ENCODE measurements at regions not wholly inside any gene's neighbourhood (a gene's known extent, or its start where the extent isn't known, plus 50 kb on each side); places are given as distances from the start of the nearest gene placed in this dataset.

- TF ChIP-seq ZNF598 (CRISPR knock-in tag; IDR thresholded peaks at IDR 0.05; ENCODE audit: borderline replicate concordance): no peak
- TF ChIP-seq PATZ1 (CRISPR knock-in tag; IDR thresholded peaks at IDR 0.05): peak; percentile 45
- TF ChIP-seq NFATC3 (CRISPR knock-in tag; IDR thresholded peaks at IDR 0.05): no peak
- no peak for TF ChIP-seq KDM4B (CRISPR knock-in tag; IDR thresholded peaks at IDR 0.05)
- TF ChIP-seq SYNCRIP (IDR thresholded peaks at IDR 0.05; ENCODE audit: insufficient read depth, low read depth, low read length): no peak
- TF ChIP-seq ZNF501 (CRISPR knock-in tag; IDR thresholded peaks at IDR 0.05): 0 out of 2 replicates have a peak, but pooled peaks have one; percentile 18
Observed at GRCh38 chr6:40308533-40309306, 278.4 kb downstream of the LRFN2 start (continued).

GRCh38 chr6:40307712-40308111 is 279.5 kb downstream of the LRFN2 start:
- intact Hi-C loops (cut with micrococcal nuclease; ENCODE audit: unreplicated experiment): loop anchor here (10.0 kb wide), 1 partner anchor 933 kb away; no protein-coding TSS in a partner anchor
- H4K20me1 ChIP-seq (ENCODE audit: insufficient read depth, low read length): no peaks in the 10 kb centered on the region
- H3K79me2 ChIP-seq (ENCODE audit: insufficient read depth, low read length): no peaks in the 10 kb centered on the region
- no peak overlapping the region for H3K4me2 ChIP-seq (ENCODE audit: low read depth, low read length)
- CTCF ChIA-PET (ENCODE audit: low intra/inter-chr PET ratio, low total read pairs): interaction anchor here (2.3 kb wide), 1 partner anchor 326 kb away, joined by 35 read pairs; no protein-coding TSS in a partner anchor
- no peak for FAIRE-seq
- BruUV-seq (replicated peaks): no TSS peak
- DNase-seq (ENCODE audit: low spot score): no peak
- no peaks in the 10 kb centered on the region for H3K36me3 ChIP-seq (replicated peaks in 1 of 2; ENCODE audit: control insufficient read depth in 1 of 2, insufficient read depth in 2 of 2, low read length in 2 of 2)
- POLR2A ChIA-PET: no interaction called here
- H2AFZ ChIP-seq (ENCODE audit: low read length): no peak overlapping the region
- no peak overlapping the region for H3K4me3 ChIP-seq (replicated peaks in 1 of 3; ENCODE audit: insufficient read depth in 1 of 3, low read depth in 2 of 3, low read length in 3 of 3)
- in situ Hi-C loops (cut with HindIII; ENCODE audit: extremely low pct_ligation_motif_present, low pct_unique_long_range_greater_than_20kb): loop anchor here (10.0 kb wide), 1 partner anchor 443 kb away; no protein-coding TSS in a partner anchor
- no peaks in the 10 kb centered on the region for H3K9me3 ChIP-seq (ENCODE audit: low read length)
- H3K9ac ChIP-seq (ENCODE audit: insufficient read depth, low read depth, low read length): no peak overlapping the region
- H3K27me3 ChIP-seq (ENCODE audit: control insufficient read depth in 1 of 2, insufficient read depth in 2 of 2, low read length in 2 of 2): peaks cover 0 to 21% of the 10 kb centered on the region in 2 experiments; a peak in 2 of 5 replicates
- TF ChIP-seq ZNF460 (CRISPR knock-in tag; IDR thresholded peaks at IDR 0.05; ENCODE audit: borderline replicate concordance) (no peak), ZNF552 (CRISPR knock-in tag; IDR thresholded peaks at IDR 0.05; ENCODE audit: borderline replicate concordance) (no peak), ZBTB21 (CRISPR knock-in tag; IDR thresholded peaks at IDR 0.05) (no peak), TFDP1 (CRISPR knock-in tag; IDR thresholded peaks at IDR 0.05; ENCODE audit: borderline replicate concordance) (no peak)
- H3K4me1 ChIP-seq (ENCODE audit: insufficient read depth, low read length): no peaks in the 10 kb centered on the region
- ATAC-seq: no peak
- 16% methylated on average over 5 of the region's 5 CpGs for WGBS (ENCODE audit: low lambda C conversion rate)
- no peak overlapping the region for H3K27ac ChIP-seq (ENCODE audit: extremely low read length, insufficient read depth, low read length)
